HepG2 (cell line): ENCODE measurements at regions not wholly inside any gene's neighbourhood (a gene's known extent, or its start where the extent isn't known, plus 50 kb on each side); places are given as distances from the start of the nearest gene placed in this dataset.

Experiments used
- ATAC-seq: fragments of 200-7000 bp; cut with Tn5 transposase; 3 replicates; pipeline ENCODE4 v1.9.1; 2020; ENCODE audit warnings: mild to moderate bottlenecking, moderate library complexity
- BruUV-seq: library from RNA; stranded (reverse); fragments of 400-500 nt; replicated peaks from 2 replicates; lab custom pipeline; 2021; lab: Mats Ljungman, UMichigan
- CTCF ChIA-PET: fragments of 300-600 bp; formaldehyde crosslinking; extraction: SDS; loops from one replicate; lab custom pipeline; 2021; ENCODE audit warnings: low total read pairs, inconsistent platforms, low intra/inter-chr PET ratio; lab: Yijun Ruan, JAX
- POLR2A ChIA-PET: fragments of 350-600 bp; sonication (Branson Sonifier 250); formaldehyde crosslinking; loops from one replicate; lab custom pipeline; 2020; ENCODE audit warnings: antibody characterized with exemption, inconsistent platforms; lab: Yijun Ruan, JAX
- DNase-seq: peaks from one replicate; pipeline ENCODE4 v3.0.0-alpha.2; 2015; ENCODE audit warnings: low spot score
- FAIRE-seq: peaks from 3 replicates; lab custom pipeline; 2011; peaks lifted over from hg19 to GRCh38; lab: Jason Lieb, UNC
- H2AFZ ChIP-seq: one replicate; pipeline ENCODE4 v1.6.1; 2011; ENCODE audit warnings: low read length, inconsistent platforms
- H3K27ac ChIP-seq: fragments of 300-600 bp; 3 replicates; pipeline ENCODE4 v1.8.0; 2011; ENCODE audit warnings: mixed run types, mild to moderate bottlenecking, mixed read lengths, low read length, inconsistent platforms; ENCODE audit not compliant: insufficient read depth; ENCODE audit errors: extremely low read length
- H3K27me3 ChIP-seq, 2 experiments: fragments of 200-600 bp in 1 of 2; 2 replicates in 1 of 2; 3 replicates in 1 of 2; pipeline versions ENCODE4 v1.6.0 to v1.8.0; 2011; ENCODE audit warnings: low read length in 2 of 2, mild to moderate bottlenecking in 2 of 2, moderate library complexity in 2 of 2, inconsistent platforms in 1 of 2; ENCODE audit not compliant: insufficient read depth in 2 of 2, control insufficient read depth in 1 of 2
- H3K36me3 ChIP-seq, 2 experiments: fragments of 200-600 bp in 1 of 2; replicated peaks in 1 of 2; 2 replicates in 1 of 2; 3 replicates in 1 of 2; pipeline versions ENCODE4 v1.5.1 to v1.8.0; 2011; ENCODE audit warnings: low read length in 2 of 2, inconsistent platforms in 1 of 2; ENCODE audit not compliant: insufficient read depth in 2 of 2, control insufficient read depth in 1 of 2
- H3K4me1 ChIP-seq: 2 replicates; pipeline ENCODE4 v1.5.1; 2012; ENCODE audit warnings: low read length, inconsistent platforms; ENCODE audit not compliant: insufficient read depth
- H3K4me2 ChIP-seq: 2 replicates; pipeline ENCODE4 v1.6.0; 2011; ENCODE audit warnings: low read depth, low read length, inconsistent platforms
- H3K4me3 ChIP-seq, 3 experiments: fragments of 200-600 bp in 1 of 3; sonication (generic), shearing (Covaris generic) in 1 of 3; replicated peaks in 1 of 3; 2 replicates each; pipeline ENCODE4 v1.5.1; 2011 to 2016; ENCODE audit warnings: low read length in 3 of 3, inconsistent platforms in 2 of 3, low read depth in 2 of 3, mild to moderate bottlenecking in 2 of 3, control low read depth in 1 of 3, mixed read lengths in 1 of 3; ENCODE audit not compliant: insufficient read depth in 1 of 3
- H3K79me2 ChIP-seq: one replicate; pipeline ENCODE4 v1.6.1; 2011; ENCODE audit warnings: low read length, inconsistent platforms; ENCODE audit not compliant: insufficient read depth
- H3K9ac ChIP-seq: 2 replicates; pipeline ENCODE4 v1.6.0; 2011; ENCODE audit warnings: mild to moderate bottlenecking, low read depth, low read length, inconsistent platforms; ENCODE audit not compliant: insufficient read depth
- H3K9me3 ChIP-seq: 2 replicates; pipeline ENCODE4 v1.5.1; 2012; ENCODE audit warnings: mild to moderate bottlenecking, low read length
- H4K20me1 ChIP-seq: 2 replicates; pipeline ENCODE4 v1.6.0; 2011; ENCODE audit warnings: inconsistent platforms, mild to moderate bottlenecking, low read length, moderate library complexity; ENCODE audit not compliant: insufficient read depth
- MTF1 ChIP-seq: sonication (generic); formaldehyde crosslinking; IDR thresholded peaks from 2 replicates; pipeline ENCODE4 v1.5.0; 2020; ENCODE audit warnings: missing genetic modification reagents
- NFE2L1 ChIP-seq: sonication (generic); formaldehyde crosslinking; IDR thresholded peaks from 2 replicates; pipeline ENCODE4 v1.4.0; 2020; ENCODE audit warnings: missing genetic modification reagents, mild to moderate bottlenecking, borderline replicate concordance
- RFXANK ChIP-seq: IDR thresholded peaks from 2 replicates; pipeline ENCODE4 v1.6.1; 2016
- SMYD3 ChIP-seq: sonication (generic); formaldehyde crosslinking; IDR thresholded peaks from 2 replicates; pipeline ENCODE4 v1.8.1; 2023; ENCODE audit warnings: mild to moderate bottlenecking, missing genetic modification reagents
- SRSF1 ChIP-seq: fragments of 200-400 bp; formaldehyde crosslinking; optimal IDR thresholded peaks from 2 replicates; pipeline ENCODE3; 2017; ENCODE audit warnings: mild to moderate bottlenecking, low read depth, low read length, moderate library complexity
- ZBTB42 ChIP-seq: sonication (generic); formaldehyde crosslinking; IDR thresholded peaks from 2 replicates; pipeline ENCODE4 v1.5.0; 2020; ENCODE audit warnings: mild to moderate bottlenecking, missing genetic modification reagents
- ZNF317 ChIP-seq: sonication (generic); formaldehyde crosslinking; IDR thresholded peaks from 2 replicates; pipeline ENCODE4 v1.5.0; 2020; ENCODE audit warnings: mild to moderate bottlenecking, missing genetic modification reagents
- WGBS: methylation state at CpG from one replicate; pipeline ENCODE4 v1.1.6; 2017; ENCODE audit warnings: low lambda C conversion rate; 5-methylcytosine and 5-hydroxymethylcytosine counted together
- in situ Hi-C: cut with HindIII; loops from 2 replicates; pipeline ENCODE4 v1.10.0; 2017; ENCODE audit warnings: low pct_unique_long_range_greater_than_20kb; ENCODE audit not compliant: extremely low pct_ligation_motif_present
- intact Hi-C: fragments of 100-400 bp; cut with micrococcal nuclease; formaldehyde crosslinking; loops from one replicate; pipeline ENCODE4 v1.10.0; 2022; ENCODE audit not compliant: unreplicated experiment

DNA sequence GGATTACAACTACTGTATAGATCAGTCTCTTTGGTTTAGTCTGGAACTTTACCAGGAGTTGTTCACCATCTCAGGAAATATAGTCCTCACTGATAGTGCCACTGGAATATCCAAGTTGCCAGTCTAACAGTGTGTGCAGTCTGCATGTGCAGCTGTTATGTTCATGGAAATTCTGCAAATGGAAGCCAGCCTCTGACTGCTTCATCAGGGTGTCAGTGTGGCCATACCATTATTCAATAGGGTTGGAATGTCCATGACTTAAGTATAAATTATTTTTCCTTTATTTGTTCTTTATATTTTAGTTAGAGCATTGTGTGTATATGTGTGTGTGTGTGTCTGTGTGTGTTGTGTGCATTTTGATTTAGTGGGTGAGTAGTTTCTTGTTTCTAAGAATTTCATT is 51.8 kb downstream of the C11orf96 start:
- in situ Hi-C loops: no loop called here
- intact Hi-C loops: no loop called here
- no peak for DNase-seq
- no peaks in the 10 kb centered on the region for H3K36me3 ChIP-seq
- TF ChIP-seq ZBTB42 (CRISPR knock-in tag) (no peak), ZNF317 (CRISPR knock-in tag) (no peak), SMYD3 (CRISPR knock-in tag) (no peak), RFXANK (CRISPR knock-in tag) (no peak)
- TF ChIP-seq, all 625 proteins: peak for 0
- H3K9ac ChIP-seq: no peak overlapping the region
- H3K4me1 ChIP-seq: peaks cover 5% of the 10 kb centered on the region; the same call in 1 of the 2 replicates
- H3K4me2 ChIP-seq: no peak overlapping the region
- no peaks in the 10 kb centered on the region for H3K9me3 ChIP-seq
- peaks cover 6 to 26% of the 10 kb centered on the region in 2 experiments; a peak in 4 of 5 replicates for H3K27me3 ChIP-seq
- FAIRE-seq (no peak), ATAC-seq (no peak)
- no TSS peak for BruUV-seq
- no peak overlapping the region for H2AFZ ChIP-seq
- H3K4me3 ChIP-seq: no peak overlapping the region
- ChIA-PET POLR2A (no interaction called here), CTCF (interaction anchor here (0.7 kb wide), 1 partner anchor 46 kb away, joined by 3 read pairs; no protein-coding TSS in a partner anchor)
- no peak overlapping the region for H3K27ac ChIP-seq
- H3K79me2 ChIP-seq: no peaks in the 10 kb centered on the region
- H4K20me1 ChIP-seq: no peaks in the 10 kb centered on the region

DNA sequence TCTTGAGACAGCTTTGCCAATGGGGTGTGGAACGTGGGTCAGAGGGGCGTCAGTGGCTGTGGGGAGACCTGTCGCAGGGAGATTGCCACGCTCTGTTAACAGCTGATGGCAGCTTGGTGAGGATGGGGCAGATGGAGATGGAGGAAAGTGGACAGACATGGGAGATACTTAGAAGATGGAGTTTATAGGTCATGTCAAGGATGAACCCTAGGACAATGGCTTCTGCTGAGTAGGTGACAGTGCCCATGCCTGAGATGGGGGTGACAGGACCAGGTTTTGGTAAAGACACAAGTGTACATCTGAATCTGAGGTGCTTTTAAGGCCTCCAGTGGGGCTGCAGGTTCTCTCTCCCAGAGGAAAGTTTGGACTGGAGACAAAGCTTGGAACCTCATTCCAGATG is 51.5 kb upstream of the ACCSL start:
- intact Hi-C loops: no loop called here

More for the DNA sequence above, 51.5 kb upstream of the ACCSL start:
- H3K9me3 ChIP-seq: no peaks in the 10 kb centered on the region
- H3K27ac ChIP-seq: no peak overlapping the region
- ChIA-PET CTCF (no interaction called here), POLR2A (no interaction called here)
- no peak overlapping the region for H3K4me3 ChIP-seq
- ATAC-seq: no peak
- no TSS peak for BruUV-seq
- DNase-seq: no peak
- in situ Hi-C loops: no loop called here
- no peaks in the 10 kb centered on the region for H3K4me1 ChIP-seq
- no peak for FAIRE-seq
- TF ChIP-seq SRSF1 (no peak), NFE2L1 (CRISPR knock-in tag) (no peak), MTF1 (CRISPR knock-in tag) (no peak)
- H3K36me3 ChIP-seq: no peaks in the 10 kb centered on the region
- 30% methylated on average over 4 of the region's 4 CpGs for WGBS
- peaks cover 6 to 37% of the 10 kb centered on the region in 2 experiments; a peak in 4 of 5 replicates for H3K27me3 ChIP-seq
- no peak overlapping the region for H3K4me2 ChIP-seq
- H3K9ac ChIP-seq: no peak overlapping the region
- H2AFZ ChIP-seq: no peak overlapping the region
- H3K79me2 ChIP-seq: no peaks in the 10 kb centered on the region
- no peaks in the 10 kb centered on the region for H4K20me1 ChIP-seq
